GM12878 (cell line): ENCODE measurements at regions not wholly inside any gene's neighbourhood (a gene's known extent, or its start where the extent isn't known, plus 50 kb on each side); places are given as distances from the start of the nearest gene placed in this dataset.

ENCODE experiments used
- ATAC-seq: fragments of 200-7000 bp; cut with Tn5 transposase; 3 replicates; pipeline ENCODE4 v1.9.1; 2020; ENCODE audit warnings: mild to moderate bottlenecking, moderate library complexity
- BruUV-seq: library from RNA; stranded (reverse); fragments of 400-500 nt; replicated peaks from 2 replicates; lab custom pipeline; 2021; lab: Mats Ljungman, UMichigan
- CTCF ChIA-PET: fragments of 300-600 bp; sonication (Branson Sonifier 250); formaldehyde crosslinking; extraction: SDS; loops from one replicate; lab custom pipeline; 2021; ENCODE audit warnings: inconsistent platforms; lab: Yijun Ruan, JAX
- POLR2A ChIA-PET: fragments of 350-600 bp; formaldehyde crosslinking; extraction: SDS; loops from one replicate; lab custom pipeline; 2021; ENCODE audit warnings: inconsistent platforms; lab: Charles Lee
- RAD21 ChIA-PET: fragments of 300-600 bp; sonication (Branson Sonifier 250); formaldehyde crosslinking; loops from one replicate; lab custom pipeline; 2023; ENCODE audit warnings: antibody characterized with exemption; ENCODE audit not compliant: unreplicated experiment; lab: Charles Lee
- SMC1A ChIA-PET: fragments of 300-600 bp; sonication (Branson Sonifier 250); formaldehyde crosslinking; loops from one replicate; lab custom pipeline; 2023; ENCODE audit not compliant: unreplicated experiment, uncharacterized antibody; lab: Charles Lee
- DNase-seq: peaks from one replicate; pipeline ENCODE4 v3.0.0-alpha.2; 2011; ENCODE audit warnings: low read depth, low spot score
- FAIRE-seq: peaks from 3 replicates; lab custom pipeline; 2011; peaks lifted over from hg19 to GRCh38; lab: Jason Lieb, UNC
- H2AFZ ChIP-seq: 2 replicates; pipeline ENCODE4 v1.6.0; 2011; ENCODE audit warnings: low read depth, low read length, control low read depth; ENCODE audit not compliant: control insufficient read depth
- H3K27ac ChIP-seq: 2 replicates; pipeline ENCODE4 v1.5.1; 2011; ENCODE audit warnings: control low read depth; ENCODE audit not compliant: control insufficient read depth, insufficient read depth
- H3K27me3 ChIP-seq, 2 experiments: replicated peaks in 1 of 2; 2 replicates each; pipeline versions ENCODE4 v1.6.0 to v1.6.1; 2011; ENCODE audit warnings: low read length in 1 of 2; ENCODE audit not compliant: control insufficient read depth in 2 of 2, insufficient read depth in 2 of 2
- H3K36me3 ChIP-seq, 2 experiments: 2 replicates each; pipeline ENCODE4 v1.5.1; 2011; ENCODE audit warnings: low read length in 1 of 2; ENCODE audit not compliant: control insufficient read depth in 2 of 2, insufficient read depth in 2 of 2
- H3K4me1 ChIP-seq: 2 replicates; pipeline ENCODE4 v1.6.1; 2011; ENCODE audit warnings: mild to moderate bottlenecking, low read length, moderate library complexity, mixed read lengths; ENCODE audit not compliant: control insufficient read depth, insufficient read depth
- H3K4me2 ChIP-seq: 2 replicates; pipeline ENCODE4 v1.6.0; 2011; ENCODE audit warnings: control low read depth; ENCODE audit not compliant: control insufficient read depth, insufficient read depth
- H3K4me3 ChIP-seq: fragments of 200-600 bp; sonication (generic); 2 replicates; pipeline ENCODE4 v1.5.1; 2016
- H3K79me2 ChIP-seq: 2 replicates; pipeline ENCODE4 v1.6.0; 2011; ENCODE audit warnings: low read length; ENCODE audit not compliant: control insufficient read depth, insufficient read depth
- H3K9ac ChIP-seq: 2 replicates; pipeline ENCODE4 v1.8.0; 2011; ENCODE audit warnings: low read length, control low read depth, mixed read lengths; ENCODE audit not compliant: control insufficient read depth, insufficient read depth
- H3K9me3 ChIP-seq: replicated peaks from 3 replicates; pipeline ENCODE4 v1.5.1; 2011; ENCODE audit warnings: mild to moderate bottlenecking, low read length; ENCODE audit not compliant: control insufficient read depth, insufficient read depth
- H4K20me1 ChIP-seq: 2 replicates; pipeline ENCODE4 v1.6.0; 2011; ENCODE audit not compliant: control insufficient read depth, insufficient read depth
- BMI1 ChIP-seq: fragments of 450-650 bp; IDR thresholded peaks from 2 replicates; pipeline ENCODE4 v1.6.1; 2016; ENCODE audit warnings: mild to moderate bottlenecking, moderate library complexity, borderline replicate concordance
- EGR1 ChIP-seq, 2 experiments: IDR thresholded peaks; 1 replicate in 1 of 2; 2 replicates in 1 of 2; pipeline ENCODE4 v1.6.1; 2011 to 2012; ENCODE audit warnings: low read depth in 2 of 2, low read length in 2 of 2, borderline replicate concordance in 1 of 2, mild to moderate bottlenecking in 1 of 2, moderate library complexity in 1 of 2
- LARP7 ChIP-seq: fragments of 450-650 bp; IDR thresholded peaks from 2 replicates; pipeline ENCODE4 v1.6.1; 2017; ENCODE audit warnings: mild to moderate bottlenecking
- MTA2 ChIP-seq: fragments of 450-650 bp; IDR thresholded peaks from 2 replicates; pipeline ENCODE4 v1.6.1; 2016; ENCODE audit warnings: low read depth, mild to moderate bottlenecking, moderate library complexity
- SMC3 ChIP-seq: IDR thresholded peaks from 2 replicates; pipeline ENCODE4 v1.6.1; 2011; ENCODE audit warnings: low read length, improper control_type of control experiment, borderline replicate concordance
- SRF ChIP-seq, 2 experiments: IDR thresholded peaks; 2 replicates each; pipeline ENCODE4 v1.6.1; 2011; ENCODE audit warnings: low read depth in 2 of 2, low read length in 2 of 2, mild to moderate bottlenecking in 1 of 2, moderate library complexity in 1 of 2
- WRNIP1 ChIP-seq: IDR thresholded peaks from 2 replicates; pipeline ENCODE4 v1.6.1; 2011; ENCODE audit warnings: low read depth, low read length, improper control_type of control experiment, borderline replicate concordance
- ZBTB33 ChIP-seq: fragments of 450-650 bp; IDR thresholded peaks from 2 replicates; pipeline ENCODE4 v1.6.1; 2017; ENCODE audit warnings: mild to moderate bottlenecking
- WGBS: methylation state at CpG from one replicate; pipeline ENCODE4 v1.1.6; 2016; ENCODE audit warnings: low lambda C conversion rate; ENCODE audit not compliant: insufficient replicate concordance, insufficient coverage; ENCODE audit errors: missing lambda C conversion rate; 5-methylcytosine and 5-hydroxymethylcytosine counted together
- in situ Hi-C: fragments of 300-500 bp; cut with MboI; formaldehyde crosslinking; loops from 9 replicates; pipeline ENCODE4 v1.14.3; 2018; ENCODE audit warnings: mixed read lengths
- intact Hi-C: fragments of 100-400 bp; cut with micrococcal nuclease; formaldehyde crosslinking; loops from one replicate; pipeline ENCODE4 v1.14.2; 2022; ENCODE audit not compliant: unreplicated experiment
- TF ChIP-seq, protein P1 (sequence below): fragments of 150-350 bp; IDR thresholded peaks from 2 replicates; pipeline ENCODE4 v1.6.1; 2014; ENCODE audit warnings: mild to moderate bottlenecking, low read depth, low read length

DNA sequence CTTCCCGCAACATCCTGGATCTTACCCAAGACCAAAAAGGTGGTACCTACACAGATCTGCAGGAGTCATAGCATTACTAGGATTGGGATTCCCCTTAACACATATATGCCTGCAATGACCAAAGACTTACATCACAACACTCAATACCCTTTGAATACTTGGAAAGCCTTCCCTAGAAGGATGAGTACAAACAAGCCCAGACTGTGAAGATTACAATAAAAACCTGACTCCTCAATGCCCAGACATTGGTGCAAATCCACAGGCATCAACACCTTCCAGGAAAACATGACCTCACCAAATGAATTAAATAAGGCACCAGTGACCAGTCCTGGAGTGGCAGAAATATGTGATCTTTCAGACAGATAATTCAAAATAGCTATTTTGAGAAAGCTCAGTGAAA is 326.8 kb downstream of the TBL1XR1 start:
- ChIA-PET POLR2A (no interaction called here), SMC1A (interaction anchor here (2.8 kb wide), 1 partner anchor 59 kb away, joined by 9 read pairs; no protein-coding TSS in a partner anchor), RAD21 (no interaction called here), CTCF (interaction anchor here (0.8 to 5.1 kb wide), 3 partner anchors 11 to 1545 kb away, joined by 3 to 56 read pairs (median 4); no protein-coding TSS in a partner anchor)
- Histone ChIP-seq H4K20me1 (no peaks in the 10 kb centered on the region), H3K4me3 (no peak overlapping the region), H3K9ac (no peak overlapping the region), H2AFZ (no peak overlapping the region), H3K79me2 (no peaks in the 10 kb centered on the region), H3K9me3 (no peaks in the 10 kb centered on the region), H3K36me3 (no peaks in the 10 kb centered on the region), H3K4me1 (no peaks in the 10 kb centered on the region), H3K4me2 (no peak overlapping the region), H3K27ac (no peak overlapping the region), H3K27me3 (no peaks in the 10 kb centered on the region)
- DNase-seq: no peak
- in situ Hi-C loops: no loop called here
- no peak for TF ChIP-seq SMC3
- TF ChIP-seq, protein P1, sequence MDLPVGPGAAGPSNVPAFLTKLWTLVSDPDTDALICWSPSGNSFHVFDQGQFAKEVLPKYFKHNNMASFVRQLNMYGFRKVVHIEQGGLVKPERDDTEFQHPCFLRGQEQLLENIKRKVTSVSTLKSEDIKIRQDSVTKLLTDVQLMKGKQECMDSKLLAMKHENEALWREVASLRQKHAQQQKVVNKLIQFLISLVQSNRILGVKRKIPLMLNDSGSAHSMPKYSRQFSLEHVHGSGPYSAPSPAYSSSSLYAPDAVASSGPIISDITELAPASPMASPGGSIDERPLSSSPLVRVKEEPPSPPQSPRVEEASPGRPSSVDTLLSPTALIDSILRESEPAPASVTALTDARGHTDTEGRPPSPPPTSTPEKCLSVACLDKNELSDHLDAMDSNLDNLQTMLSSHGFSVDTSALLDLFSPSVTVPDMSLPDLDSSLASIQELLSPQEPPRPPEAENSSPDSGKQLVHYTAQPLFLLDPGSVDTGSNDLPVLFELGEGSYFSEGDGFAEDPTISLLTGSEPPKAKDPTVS: no peak
- no peak for TF ChIP-seq EGR1 (IDR thresholded peaks at IDR 0.05; ENCODE audit: borderline replicate concordance in 1 of 2, low read depth in 2 of 2, low read length in 2 of 2)
- no peak for TF ChIP-seq BMI1
- TF ChIP-seq SRF (IDR thresholded peaks at IDR 0.05; ENCODE audit: low read depth in 2 of 2, low read length in 2 of 2): no peak
- TF ChIP-seq WRNIP1: no peak
- no peak for TF ChIP-seq ZBTB33
- no peak for TF ChIP-seq LARP7
- no peak for TF ChIP-seq MTA2
- BruUV-seq: no TSS peak
- ATAC-seq: no peak
- FAIRE-seq: no peak
- WGBS: 93% methylated on average over 1 of the region's 1 CpG
- intact Hi-C loops: loop anchor here (5.0 kb wide), 1 partner anchor 1517 kb away; no protein-coding TSS in a partner anchor
